GM18858 (cell line): ENCODE measurements at regions not wholly inside any gene's neighbourhood (a gene's known extent, or its start where the extent isn't known, plus 50 kb on each side); places are given as distances from the start of the nearest gene placed in this dataset.
"Not testable (repeated sequence)": the region's sequence is repeated elsewhere in the genome, so short reads cannot be mapped to it uniquely, and the experiment has no call there.

Experiments
- ATAC-seq: cut with Tn5 transposase; IDR thresholded peaks from one replicate; pipeline ENCODE4 v1.9.1; 2021; ENCODE audit not compliant: unreplicated experiment

GRCh38 chr3:145581694-145582093 lies 579.3 kb downstream of the PLOD2 start:
- no peak for ATAC-seq

GRCh38 chr3:145604851-145605250 lies 556.1 kb downstream of the PLOD2 start:
- ATAC-seq: no peak

GRCh38 chr3:145620002-145620401 lies 541.0 kb downstream of the PLOD2 start:
- no peak for ATAC-seq

- ATAC-seq: no peak
These were observed 540.5 kb downstream of the PLOD2 start for GRCh38 chr3:145620486-145620885.

- ATAC-seq: no peak
These were observed 537.6 kb downstream of the PLOD2 start for GRCh38 chr3:145623349-145623748.

- ATAC-seq: no peak
These were observed 532.8 kb downstream of the PLOD2 start for GRCh38 chr3:145628211-145628610.

- no peak for ATAC-seq
These were observed 523.9 kb downstream of the PLOD2 start for GRCh38 chr3:145637105-145637504.

GRCh38 chr3:145639003-145639606 lies 521.9 kb downstream of the PLOD2 start:
- ATAC-seq: no peak

- ATAC-seq: no peak
These were observed 521.1 kb downstream of the PLOD2 start for GRCh38 chr3:145639875-145640274.

GRCh38 chr3:145648396-145648795 lies 512.6 kb downstream of the PLOD2 start:
- ATAC-seq: no peak

- no peak for ATAC-seq
These were observed 511.6 kb downstream of the PLOD2 start for GRCh38 chr3:145649368-145649887.

- ATAC-seq: no peak
These were observed 510.8 kb downstream of the PLOD2 start for GRCh38 chr3:145650170-145650569.

GRCh38 chr3:145671121-145671520 lies 489.9 kb downstream of the PLOD2 start:
- no peak for ATAC-seq

GRCh38 chr3:145673838-145674237 lies 487.1 kb downstream of the PLOD2 start:
- no peak for ATAC-seq

- ATAC-seq: no peak
These were observed 482.6 kb downstream of the PLOD2 start for GRCh38 chr3:145678401-145678800.

- no peak for ATAC-seq
These were observed 479.8 kb downstream of the PLOD2 start for GRCh38 chr3:145681181-145681580.

GRCh38 chr3:145687978-145688377 lies 473.0 kb downstream of the PLOD2 start:
- not testable (repeated sequence) for ATAC-seq

GRCh38 chr3:145692751-145693150 lies 468.2 kb downstream of the PLOD2 start:
- no peak for ATAC-seq

- no peak for ATAC-seq
These were observed 465.0 kb downstream of the PLOD2 start for GRCh38 chr3:145696011-145696410.

- no peak for ATAC-seq
These were observed 462.7 kb downstream of the PLOD2 start for GRCh38 chr3:145698250-145698649.

GRCh38 chr3:145698749-145699148 lies 462.2 kb downstream of the PLOD2 start:
- no peak for ATAC-seq

GRCh38 chr3:145704020-145704419 lies 457.0 kb downstream of the PLOD2 start:
- ATAC-seq: no peak

GRCh38 chr3:145709779-145710178 lies 451.2 kb downstream of the PLOD2 start:
- not testable (repeated sequence) for ATAC-seq
